SK-N-SH (cell line): ENCODE measurements at regions not wholly inside any gene's neighbourhood (a gene's known extent, or its start where the extent isn't known, plus 50 kb on each side); places are given as distances from the start of the nearest gene placed in this dataset.

Experiments
- JUND ChIP-seq: IDR thresholded peaks from 2 replicates; pipeline ENCODE4 v1.4.0; 2012
- POLR2AphosphoS5 ChIP-seq: IDR thresholded peaks from 2 replicates; pipeline ENCODE4 v1.6.1; 2012; ENCODE audit warnings: low read depth, low read length
- TF ChIP-seq, protein P1 (sequence below): fragments of 200-600 bp; sonication (generic); IDR thresholded peaks from 2 replicates; pipeline ENCODE4 v1.6.1; 2017; ENCODE audit warnings: antibody characterized with exemption, mild to moderate bottlenecking, moderate library complexity

DNA sequence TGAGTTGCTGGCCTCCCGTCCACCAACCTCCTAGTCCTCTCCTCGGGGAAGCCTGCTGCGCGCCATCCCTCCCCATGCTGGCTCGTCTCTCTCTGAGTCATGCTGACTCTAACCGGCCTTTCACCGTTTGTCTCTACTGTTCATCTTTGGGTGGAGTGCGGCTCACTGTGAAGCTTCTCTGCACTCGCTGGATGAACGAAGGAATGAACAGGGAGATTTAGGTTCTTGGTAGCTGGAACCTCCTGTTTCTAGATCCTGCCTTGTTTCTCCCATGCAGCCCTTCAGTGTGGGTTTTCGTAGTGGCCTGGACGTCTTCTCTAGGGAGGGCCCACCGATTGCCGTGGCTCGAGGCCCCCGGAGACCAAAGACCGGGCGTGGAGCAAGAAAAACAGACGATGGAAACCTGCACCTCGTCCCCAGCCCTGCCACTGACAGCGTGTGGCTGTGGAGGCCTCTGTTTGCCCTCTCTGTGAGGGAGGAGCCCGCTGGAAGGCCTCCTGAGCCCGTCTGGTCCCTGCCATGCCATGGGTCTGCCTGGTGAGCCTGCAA is 227.6 kb upstream of the C1orf174 start:
- TF ChIP-seq, protein P1, sequence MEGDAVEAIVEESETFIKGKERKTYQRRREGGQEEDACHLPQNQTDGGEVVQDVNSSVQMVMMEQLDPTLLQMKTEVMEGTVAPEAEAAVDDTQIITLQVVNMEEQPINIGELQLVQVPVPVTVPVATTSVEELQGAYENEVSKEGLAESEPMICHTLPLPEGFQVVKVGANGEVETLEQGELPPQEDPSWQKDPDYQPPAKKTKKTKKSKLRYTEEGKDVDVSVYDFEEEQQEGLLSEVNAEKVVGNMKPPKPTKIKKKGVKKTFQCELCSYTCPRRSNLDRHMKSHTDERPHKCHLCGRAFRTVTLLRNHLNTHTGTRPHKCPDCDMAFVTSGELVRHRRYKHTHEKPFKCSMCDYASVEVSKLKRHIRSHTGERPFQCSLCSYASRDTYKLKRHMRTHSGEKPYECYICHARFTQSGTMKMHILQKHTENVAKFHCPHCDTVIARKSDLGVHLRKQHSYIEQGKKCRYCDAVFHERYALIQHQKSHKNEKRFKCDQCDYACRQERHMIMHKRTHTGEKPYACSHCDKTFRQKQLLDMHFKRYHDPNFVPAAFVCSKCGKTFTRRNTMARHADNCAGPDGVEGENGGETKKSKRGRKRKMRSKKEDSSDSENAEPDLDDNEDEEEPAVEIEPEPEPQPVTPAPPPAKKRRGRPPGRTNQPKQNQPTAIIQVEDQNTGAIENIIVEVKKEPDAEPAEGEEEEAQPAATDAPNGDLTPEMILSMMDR, result no peak
- TF ChIP-seq POLR2AphosphoS5 (no peak), JUND (no peak)
